ENCODE measurements at regions not wholly inside any gene's neighbourhood (a gene's known extent, or its start where the extent isn't known, plus 50 kb on each side); places are given as distances from the start of the nearest gene placed in this dataset.
"Not testable (repeated sequence)": the region's sequence is repeated elsewhere in the genome, so short reads cannot be mapped to it uniquely, and the experiment has no call there.

DNA sequence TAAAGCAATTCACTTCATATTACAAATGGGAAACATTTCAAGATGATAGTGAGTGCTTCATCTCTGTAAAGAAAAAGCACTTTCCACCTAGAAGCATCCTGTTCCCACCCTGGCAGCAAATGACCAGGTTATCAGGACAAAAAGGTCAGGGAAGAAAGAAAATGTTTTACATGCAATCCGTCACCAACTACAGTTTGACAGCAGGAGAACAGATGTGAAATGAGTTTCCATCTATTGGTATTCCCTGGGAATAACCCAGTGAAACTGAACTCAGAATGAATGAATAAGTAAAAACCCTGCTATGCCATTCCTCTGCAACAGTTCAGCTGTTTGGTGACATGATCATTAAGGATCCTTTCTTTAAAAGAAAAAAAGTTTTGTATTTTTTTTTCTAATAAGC is 67.6 kb downstream of the HTR1A start:
- no peak for DNase-seq (ENCODE audit: low spot score)

DNA sequence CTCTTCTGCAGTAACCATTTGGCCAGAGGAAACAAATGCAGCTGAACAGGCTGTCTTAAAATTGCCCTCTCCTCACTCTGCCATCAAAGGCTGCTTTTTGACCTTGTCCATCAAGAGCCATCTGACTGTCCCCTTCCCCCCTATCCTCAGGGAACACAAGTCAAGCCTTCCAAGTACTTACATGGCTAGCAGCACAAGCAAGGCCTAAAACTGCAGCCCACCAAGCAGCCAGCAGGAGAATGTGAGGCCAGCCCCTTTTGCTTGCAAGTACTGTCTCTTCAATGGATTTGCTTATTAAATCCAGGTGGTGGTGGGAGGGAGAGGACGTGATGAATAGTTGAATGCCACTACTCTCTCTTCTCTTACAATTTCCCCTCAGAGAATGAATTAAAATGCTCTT is 83.5 kb downstream of the HTR1A start:
- no peak for DNase-seq (ENCODE audit: low spot score)

- DNase-seq (ENCODE audit: low spot score) = no peak
Observed at GRCh38 chr5:63877961-63878360, 84.3 kb downstream of the HTR1A start.

GRCh38 chr5:63860379-63860778 is 101.9 kb downstream of the HTR1A start:
- no peak for DNase-seq (ENCODE audit: low spot score)

GRCh38 chr5:63854076-63854475 is 108.2 kb downstream of the HTR1A start:
- DNase-seq (ENCODE audit: low spot score) = no peak

GRCh38 chr5:63843190-63843589 is 119.1 kb downstream of the HTR1A start:
- no peak for DNase-seq (ENCODE audit: low spot score)

- no peak for DNase-seq (ENCODE audit: low spot score)
Observed at GRCh38 chr5:63837437-63837836, 124.8 kb downstream of the HTR1A start.

GRCh38 chr5:63831381-63831780 is 130.9 kb downstream of the HTR1A start:
- no peak for DNase-seq (ENCODE audit: low spot score)

DNA sequence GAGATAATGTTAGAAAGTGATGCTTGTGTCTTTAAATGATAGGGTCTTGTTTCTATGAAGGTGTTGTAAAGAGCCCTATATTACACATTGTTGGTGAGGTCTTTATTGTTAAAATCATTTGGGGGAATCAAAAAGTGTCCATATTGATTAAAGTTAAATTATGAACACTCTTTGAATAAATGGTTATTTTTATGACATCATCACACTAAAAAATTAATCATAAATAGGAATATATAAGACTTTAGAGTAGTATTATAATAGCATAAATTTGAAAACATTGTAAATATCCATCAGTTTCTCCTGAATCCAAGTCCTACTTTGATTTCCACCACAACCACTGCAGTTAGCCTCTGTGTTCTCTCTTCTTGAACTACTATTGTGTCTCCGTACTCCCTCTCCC is 136.3 kb downstream of the HTR1A start:
- DNase-seq (ENCODE audit: low spot score) = no peak

GRCh38 chr5:63823583-63823982 is 138.7 kb downstream of the HTR1A start:
- DNase-seq (ENCODE audit: low spot score) = no peak

DNA sequence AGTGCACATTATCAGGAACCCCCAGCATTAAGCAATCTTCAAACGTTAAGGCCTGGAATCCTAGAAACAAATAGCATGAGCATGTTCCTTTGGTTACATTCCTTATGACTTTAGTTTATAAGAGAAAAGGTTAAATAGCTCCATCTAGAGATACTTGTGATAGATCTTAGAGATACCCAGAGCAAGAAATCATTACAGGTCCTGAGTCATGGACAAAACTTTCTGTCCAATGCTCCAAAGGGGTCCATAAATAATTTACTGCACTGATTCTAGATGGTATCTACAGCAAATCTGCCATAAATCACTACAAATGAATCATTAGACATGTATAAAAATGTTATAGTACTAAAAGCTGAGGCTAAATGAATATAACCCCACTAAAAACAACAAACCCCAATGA is 139.6 kb downstream of the HTR1A start:
- no peak for DNase-seq (ENCODE audit: low spot score)

- no peak for DNase-seq (ENCODE audit: low spot score)
Observed at GRCh38 chr5:63820577-63820976, 141.7 kb downstream of the HTR1A start.

- DNase-seq (ENCODE audit: low spot score) = no peak
Observed at GRCh38 chr5:63812693-63813092, 149.6 kb downstream of the HTR1A start.

DNA sequence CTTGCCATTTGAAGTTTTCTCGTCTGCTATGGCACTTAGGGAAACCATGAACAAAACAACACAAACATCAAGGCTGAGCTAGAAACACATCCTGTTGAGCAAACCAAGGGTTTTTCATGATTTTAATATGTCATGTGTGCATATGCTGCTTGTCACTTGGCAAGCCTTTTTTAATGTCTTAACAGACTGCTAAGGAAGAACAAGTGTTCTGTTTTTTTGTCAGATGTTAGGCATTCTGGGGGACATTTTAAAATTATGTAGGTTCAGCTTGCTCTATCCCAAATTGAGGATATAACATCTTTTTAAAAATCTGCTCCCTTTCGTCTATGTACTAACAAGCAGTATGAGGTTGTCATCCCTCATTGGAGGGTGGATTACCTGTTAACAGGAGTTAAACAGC is 150.3 kb downstream of the HTR1A start:
- no peak for DNase-seq (ENCODE audit: low spot score)

GRCh38 chr5:63811286-63811685 is 151.0 kb downstream of the HTR1A start:
- DNase-seq (ENCODE audit: low spot score) = no peak

DNA sequence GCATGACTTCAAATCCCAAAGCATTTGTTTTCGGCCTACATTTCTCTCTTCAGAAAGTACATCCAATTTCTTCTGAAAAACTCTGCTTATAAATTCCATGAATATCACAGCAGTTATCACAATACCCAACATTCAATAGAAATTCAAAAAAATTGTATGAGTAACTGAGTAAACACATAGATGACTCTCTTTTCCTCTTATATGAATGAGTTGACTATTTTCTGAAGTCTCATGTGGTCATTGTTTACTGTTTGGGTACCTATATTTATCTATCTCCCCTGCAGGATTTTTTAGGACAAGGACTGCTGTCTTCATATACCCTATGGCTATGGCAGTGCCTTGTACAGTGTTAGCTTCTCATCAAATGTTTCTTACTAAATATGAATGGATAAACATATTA is 157.1 kb downstream of the HTR1A start:
- DNase-seq (ENCODE audit: low spot score) = no peak

DNA sequence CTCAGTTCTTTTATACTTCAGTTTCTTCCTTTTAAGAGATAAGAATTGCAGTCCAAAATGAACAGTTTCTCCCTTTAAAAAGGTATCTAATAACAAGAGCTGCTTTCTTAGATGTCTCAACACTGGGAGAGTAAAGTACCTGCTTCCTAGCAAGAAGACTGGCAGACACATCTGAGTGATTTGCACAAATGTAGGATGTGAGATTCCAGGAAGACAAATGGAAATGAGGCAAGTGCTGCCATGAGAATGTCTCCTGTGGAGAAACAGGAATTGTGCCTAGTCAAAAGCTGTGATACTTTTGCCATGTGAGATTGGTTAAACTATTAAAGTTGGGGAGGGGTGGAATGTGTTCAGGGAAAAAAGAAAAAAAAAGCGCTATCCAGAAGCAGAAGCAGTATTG is 159.1 kb downstream of the HTR1A start:
- DNase-seq (ENCODE audit: low spot score) = no peak

- DNase-seq (ENCODE audit: low spot score) = no peak
Observed at GRCh38 chr5:63794979-63795378, 167.3 kb downstream of the HTR1A start.

DNA sequence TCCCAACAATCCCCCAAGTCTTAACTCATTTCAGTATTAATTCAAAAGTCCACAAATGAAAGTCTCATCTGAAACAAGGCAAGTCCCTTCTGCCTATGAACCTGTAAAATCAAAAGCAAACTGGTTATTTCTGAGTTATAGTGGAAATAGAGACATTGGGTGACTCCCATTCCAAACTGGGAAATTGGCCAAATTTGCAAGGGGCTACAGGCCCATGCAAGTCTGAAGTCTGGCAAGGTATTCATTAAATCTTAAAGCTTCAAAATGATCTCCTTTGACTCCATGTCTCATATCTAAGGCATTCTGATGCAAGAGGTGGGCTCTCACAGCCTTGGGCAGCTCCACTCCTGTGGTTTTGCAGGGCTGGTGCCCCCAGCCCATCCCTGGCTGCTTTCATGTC is 167.9 kb downstream of the HTR1A start:
- no peak for DNase-seq (ENCODE audit: low spot score)

- DNase-seq (ENCODE audit: low spot score) = no peak
Observed at GRCh38 chr5:63774939-63775338, 187.3 kb downstream of the HTR1A start.

DNA sequence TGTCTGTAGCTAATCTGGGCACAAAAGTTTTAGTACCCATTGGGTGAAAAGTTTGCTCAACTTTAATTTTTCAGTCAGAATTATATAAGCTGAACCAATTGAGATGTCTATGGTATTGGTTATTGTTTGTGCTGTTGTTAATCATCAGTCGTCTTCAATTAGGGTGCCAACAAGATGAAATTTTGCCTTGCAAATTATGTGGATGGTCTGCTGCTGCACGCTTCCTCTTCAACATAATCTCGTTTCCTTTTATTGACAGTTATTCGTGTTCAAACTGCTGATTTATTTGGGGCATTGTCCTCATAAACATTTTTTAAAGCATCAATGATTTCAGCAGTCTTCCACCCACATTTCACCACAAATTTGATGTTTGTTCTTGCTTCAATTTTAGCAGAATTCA is 194.0 kb downstream of the HTR1A start:
- DNase-seq (ENCODE audit: low spot score) = no peak

GRCh38 chr5:63760965-63761364 is 201.3 kb downstream of the HTR1A start:
- DNase-seq (ENCODE audit: low spot score) = no peak

DNA sequence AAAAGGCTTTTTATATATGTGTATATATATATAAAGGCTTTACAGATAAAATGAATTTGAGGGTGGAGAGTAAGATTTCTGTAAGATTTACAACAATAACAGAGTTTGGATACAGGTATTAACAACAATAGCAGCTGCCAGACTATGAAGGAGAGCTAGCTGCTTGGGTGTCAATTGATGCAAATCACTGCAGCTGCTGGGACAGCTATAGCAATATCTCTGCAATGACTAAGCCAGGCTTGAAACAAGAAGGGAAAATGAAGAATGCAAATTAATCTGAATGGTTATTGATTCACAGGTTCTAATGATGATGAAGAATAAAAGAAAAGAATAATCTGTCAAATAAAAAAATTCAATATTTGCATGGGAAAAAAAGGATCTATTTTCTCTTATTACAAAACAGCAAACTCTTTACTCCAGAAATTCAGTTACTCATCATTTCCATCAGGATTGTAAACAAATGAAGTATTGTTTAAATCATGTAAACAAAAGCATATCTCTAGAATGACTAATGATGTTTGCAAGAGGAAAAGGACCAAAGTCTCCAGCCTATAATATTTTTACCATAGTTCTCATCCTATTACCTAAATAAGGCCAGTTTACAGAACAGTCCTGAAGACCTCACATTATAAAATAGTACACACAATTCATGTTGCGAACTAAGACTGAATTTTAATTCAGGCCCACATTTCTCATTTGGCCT is 219.0 kb downstream of the HTR1A start:
- DNase-seq (ENCODE audit: low spot score) = no peak

DNA sequence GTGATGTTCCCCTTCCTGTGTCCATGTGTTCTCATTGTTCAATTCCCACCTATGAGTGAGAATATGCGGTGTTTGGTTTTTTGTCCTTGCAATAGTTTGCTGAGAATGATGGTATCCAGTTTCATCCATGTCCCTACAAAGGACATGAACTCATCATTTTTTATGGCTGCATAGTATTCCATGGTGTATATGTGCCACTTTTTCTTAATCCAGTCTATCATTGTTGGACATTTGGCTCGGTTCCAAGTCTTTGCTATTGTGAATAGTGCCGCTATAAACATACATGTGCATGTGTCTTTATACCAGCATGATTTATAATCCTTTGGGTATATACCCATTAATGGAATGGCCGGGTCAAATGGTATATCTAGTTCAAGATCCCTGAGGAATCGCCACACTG is 229.4 kb downstream of the HTR1A start:
- not testable (repeated sequence) for DNase-seq (ENCODE audit: low spot score)
